ENCODE measurements at regions not wholly inside any gene's neighbourhood (a gene's known extent, or its start where the extent isn't known, plus 50 kb on each side); places are given as distances from the start of the nearest gene placed in this dataset.

DNA sequence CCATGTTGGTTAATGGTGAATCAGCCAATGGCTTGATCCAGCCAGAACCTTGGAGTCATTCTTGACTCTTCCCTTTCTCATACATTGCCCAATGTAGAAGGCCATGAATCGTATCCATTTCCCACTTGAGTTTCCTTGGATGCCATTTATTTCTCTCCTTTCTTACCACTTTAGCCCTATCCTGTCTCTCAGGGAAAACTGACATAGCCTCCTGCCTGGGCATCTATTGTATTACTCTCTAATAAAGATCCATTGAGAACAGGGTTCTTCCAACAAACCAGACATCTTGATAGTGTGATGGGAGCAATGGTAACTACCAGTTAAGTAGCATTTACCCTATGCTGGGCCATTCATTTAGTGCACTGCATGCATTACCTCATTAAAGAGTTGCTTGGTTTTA, 104.2 kb upstream of the CDH11 start:
- TF ChIP-seq POLR2A (IDR thresholded peaks at IDR 0.05; ENCODE audit: low read depth, low read length) = no peak
- FAIRE-seq (no peak), DNase-seq (ENCODE audit: insufficient read length, low spot score) (no peak)

DNA sequence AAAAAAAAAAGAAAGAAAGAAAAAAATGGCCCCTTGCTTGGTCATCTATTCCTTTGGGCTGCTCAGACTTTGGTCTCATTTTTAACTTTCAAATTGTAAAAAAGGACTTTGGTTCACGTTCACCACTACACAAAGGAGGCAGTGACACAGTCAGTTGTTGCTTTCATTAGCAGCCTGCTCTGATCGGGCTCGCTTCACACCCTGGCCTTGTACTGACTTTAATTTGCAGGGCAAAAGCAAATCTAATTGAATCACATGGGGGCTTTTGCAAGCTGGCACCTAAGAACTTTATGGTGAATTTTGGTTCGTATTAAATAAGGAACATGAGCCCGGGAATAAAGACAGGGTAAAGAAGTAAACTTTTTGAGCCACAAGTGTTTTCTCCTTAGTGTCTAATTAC, 103.6 kb upstream of the CDH11 start:
- no peak for TF ChIP-seq POLR2A (IDR thresholded peaks at IDR 0.05; ENCODE audit: low read depth, low read length)
- no peak for DNase-seq (ENCODE audit: insufficient read length, low spot score)
- no peak for FAIRE-seq

DNA sequence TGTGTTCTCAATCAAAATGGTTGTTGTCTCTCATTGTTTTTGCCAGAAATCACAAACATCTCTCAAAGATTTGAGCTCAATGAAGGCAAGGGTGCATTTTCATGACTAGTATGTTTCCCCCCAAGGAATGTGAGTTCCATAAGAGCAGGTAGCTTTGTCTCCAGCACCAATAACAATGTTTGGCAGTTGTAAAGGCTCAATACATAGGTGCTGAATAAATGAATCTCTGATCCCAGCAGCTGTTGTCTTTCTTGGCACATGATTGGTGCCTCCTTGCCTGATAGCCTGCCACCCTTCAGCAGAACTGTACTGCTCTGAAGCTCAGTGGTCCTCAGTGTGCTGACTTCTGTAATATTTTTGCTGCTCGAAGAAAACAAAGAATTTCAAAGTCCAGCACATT, 103.1 kb upstream of the CDH11 start:
- DNase-seq (ENCODE audit: insufficient read length, low spot score) = no peak
- no peak for TF ChIP-seq POLR2A (IDR thresholded peaks at IDR 0.05; ENCODE audit: low read depth, low read length)
- FAIRE-seq = no peak

DNA sequence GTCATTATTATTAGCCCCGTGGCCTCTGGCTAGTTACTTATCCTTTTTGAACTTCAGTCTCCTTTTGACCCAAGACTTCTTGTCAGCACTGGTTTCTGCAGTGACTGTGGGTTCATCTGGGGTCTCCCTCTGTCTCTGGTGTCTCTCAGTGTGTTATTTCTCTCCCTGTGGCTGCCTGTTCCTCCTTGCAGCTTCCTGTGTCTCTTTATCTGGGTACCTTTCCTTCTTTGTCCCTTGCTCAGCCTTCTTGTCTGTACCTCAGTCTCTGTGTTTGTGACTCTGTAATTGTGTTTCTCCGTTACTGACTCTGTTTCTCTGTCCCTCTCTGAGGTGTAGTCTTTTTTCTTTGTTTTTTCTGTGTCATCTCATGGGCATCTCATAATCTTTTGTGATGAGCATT, 102.6 kb upstream of the CDH11 start:
- TF ChIP-seq POLR2A (IDR thresholded peaks at IDR 0.05; ENCODE audit: low read depth, low read length) = no peak
- DNase-seq (ENCODE audit: insufficient read length, low spot score) = no peak
- no peak for FAIRE-seq

DNA sequence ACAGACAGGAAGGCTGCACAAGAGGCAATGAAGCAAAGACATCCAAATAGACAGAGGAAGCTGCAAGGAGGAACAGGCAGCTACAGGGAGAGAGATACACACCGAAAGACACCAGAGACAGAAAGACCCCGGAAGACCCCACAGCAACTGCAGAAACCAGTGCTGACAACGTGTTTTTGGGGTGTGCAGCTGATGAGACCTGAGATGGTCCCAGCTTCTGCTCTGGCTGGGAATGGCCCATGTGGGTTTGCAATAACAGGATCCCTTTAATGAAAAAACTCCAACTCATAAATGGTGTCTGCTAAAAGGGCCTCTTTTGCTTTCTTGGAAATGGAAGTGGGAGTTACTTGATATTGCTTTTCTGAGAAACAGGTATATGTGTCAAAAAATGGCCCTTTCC, 101.5 kb upstream of the CDH11 start:
- no peak for TF ChIP-seq POLR2A (IDR thresholded peaks at IDR 0.05; ENCODE audit: low read depth, low read length)
- DNase-seq (ENCODE audit: insufficient read length, low spot score) (no peak), FAIRE-seq (no peak)

DNA sequence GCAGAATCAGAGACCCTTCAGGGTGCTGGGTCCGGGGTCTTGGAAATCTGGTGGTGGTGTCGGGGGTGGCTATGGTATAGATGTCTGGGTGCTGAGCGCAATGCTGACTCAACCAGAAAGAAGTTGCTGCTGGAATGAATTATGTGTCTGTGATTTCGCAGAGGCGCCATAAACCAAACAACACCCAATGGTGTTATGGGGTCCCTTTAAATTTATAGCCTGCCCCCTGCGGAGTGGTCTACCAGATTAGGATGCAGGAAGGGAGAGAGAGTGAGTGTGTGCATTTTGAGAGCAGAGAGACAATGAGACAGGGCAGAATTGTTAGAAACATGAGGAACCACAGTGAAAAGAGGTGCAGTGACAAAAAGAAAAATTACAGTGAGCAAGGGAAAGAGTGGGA, 100.7 kb upstream of the CDH11 start:
- FAIRE-seq (no peak), DNase-seq (ENCODE audit: insufficient read length, low spot score) (no peak)
- no peak for TF ChIP-seq POLR2A (IDR thresholded peaks at IDR 0.05; ENCODE audit: low read depth, low read length)

DNA sequence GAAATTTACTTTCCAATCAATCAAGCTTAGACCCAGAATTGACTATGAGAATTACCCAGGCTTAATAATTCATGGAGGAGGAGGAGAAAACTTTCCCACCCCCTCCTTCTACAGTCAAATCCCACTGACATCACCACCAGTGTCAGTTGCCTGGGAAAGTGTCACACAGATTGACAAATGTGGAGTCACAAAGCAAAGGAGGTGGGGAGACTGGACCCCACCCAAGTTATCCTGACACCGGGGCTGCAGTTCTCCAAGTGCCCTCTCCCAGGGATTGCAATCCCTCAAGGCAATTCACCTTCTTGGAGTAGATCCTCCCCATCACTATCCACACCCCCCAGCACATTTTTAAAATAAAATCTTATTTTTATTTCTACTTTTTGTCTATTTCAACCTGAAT, 100.2 kb upstream of the CDH11 start:
- DNase-seq (ENCODE audit: insufficient read length, low spot score) = no peak
- no peak for FAIRE-seq
- TF ChIP-seq POLR2A (IDR thresholded peaks at IDR 0.05; ENCODE audit: low read depth, low read length) = no peak

DNA sequence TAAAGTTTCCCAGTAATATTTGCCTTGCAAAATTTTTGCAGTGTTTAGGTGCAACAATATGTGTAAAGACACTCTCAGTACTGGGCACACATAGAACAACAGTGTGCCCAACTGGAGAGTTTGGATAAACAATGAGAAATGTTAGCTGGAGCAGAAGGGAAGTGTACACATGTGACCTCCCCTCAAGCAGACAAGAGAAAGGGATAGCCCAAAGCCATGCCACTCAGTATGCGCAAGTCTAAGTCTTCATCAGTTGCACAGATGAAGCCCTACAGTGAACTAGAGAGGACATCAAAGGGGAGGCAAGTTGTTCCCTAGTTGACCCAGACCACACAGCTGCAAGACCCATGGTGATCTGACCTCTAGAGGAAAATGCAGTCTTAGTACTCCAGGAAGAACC, 97.9 kb upstream of the CDH11 start:
- DNase-seq (ENCODE audit: insufficient read length, low spot score) (no peak), FAIRE-seq (no peak)
- TF ChIP-seq POLR2A (IDR thresholded peaks at IDR 0.05; ENCODE audit: low read depth, low read length) = no peak

DNA sequence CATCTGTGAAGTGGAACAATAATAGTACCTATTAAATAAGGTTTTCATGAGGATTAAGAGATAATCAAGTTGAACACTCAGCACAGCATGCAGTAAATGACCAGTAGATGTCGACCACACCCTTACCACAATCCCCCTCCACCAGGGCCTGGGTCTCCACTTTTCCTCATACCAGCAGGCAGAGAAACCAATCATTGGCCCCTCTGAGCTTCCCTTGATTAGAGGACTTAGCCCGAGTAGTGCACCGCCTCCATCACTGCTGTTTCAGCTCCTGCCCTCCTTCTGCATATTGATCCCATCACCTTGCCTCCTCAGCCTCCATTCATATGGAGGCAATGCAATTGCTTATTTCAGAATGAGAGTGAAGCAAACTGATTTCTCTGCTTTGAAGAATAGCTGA, 96.5 kb upstream of the CDH11 start:
- DNase-seq (ENCODE audit: insufficient read length, low spot score) = no peak
- no peak for FAIRE-seq
- TF ChIP-seq POLR2A (IDR thresholded peaks at IDR 0.05; ENCODE audit: low read depth, low read length) = no peak

DNA sequence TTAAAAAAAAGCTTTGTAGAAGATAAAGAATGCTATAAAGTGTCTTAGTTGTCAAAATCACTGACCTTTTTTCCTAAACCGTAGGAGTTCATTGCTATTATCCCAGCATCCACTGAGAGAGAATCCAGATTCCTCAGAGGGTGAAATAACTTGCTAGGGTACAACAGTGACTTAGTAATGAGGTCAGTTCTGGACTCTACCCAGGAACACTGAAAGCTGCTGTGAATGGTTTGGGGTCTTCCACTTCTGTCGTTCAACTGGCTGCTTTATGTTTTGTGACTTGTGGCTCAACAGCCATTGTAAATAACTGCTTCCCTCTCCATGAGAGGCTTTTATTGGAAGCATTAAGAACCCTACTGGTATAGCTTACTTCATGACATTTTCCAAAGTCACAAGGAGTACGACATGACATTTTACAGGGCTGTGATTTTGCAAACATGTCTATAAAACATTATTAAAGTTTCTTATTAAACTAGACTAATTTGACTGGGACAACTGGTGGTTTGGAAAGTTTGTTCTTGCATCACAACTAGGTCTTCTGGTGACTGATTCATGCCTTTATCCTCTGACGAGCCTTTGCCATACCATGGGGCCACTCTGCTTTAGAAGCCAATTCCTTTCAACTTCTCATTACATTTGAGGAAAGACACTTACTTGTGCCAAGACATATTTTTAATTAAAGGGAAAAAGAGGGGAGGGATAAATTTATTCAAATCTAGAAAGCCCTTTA, 92.2 kb upstream of the CDH11 start:
- DNase-seq (ENCODE audit: insufficient read length, low spot score) (no peak), FAIRE-seq (no peak)
- no peak for TF ChIP-seq POLR2A (IDR thresholded peaks at IDR 0.05; ENCODE audit: low read depth, low read length)

DNA sequence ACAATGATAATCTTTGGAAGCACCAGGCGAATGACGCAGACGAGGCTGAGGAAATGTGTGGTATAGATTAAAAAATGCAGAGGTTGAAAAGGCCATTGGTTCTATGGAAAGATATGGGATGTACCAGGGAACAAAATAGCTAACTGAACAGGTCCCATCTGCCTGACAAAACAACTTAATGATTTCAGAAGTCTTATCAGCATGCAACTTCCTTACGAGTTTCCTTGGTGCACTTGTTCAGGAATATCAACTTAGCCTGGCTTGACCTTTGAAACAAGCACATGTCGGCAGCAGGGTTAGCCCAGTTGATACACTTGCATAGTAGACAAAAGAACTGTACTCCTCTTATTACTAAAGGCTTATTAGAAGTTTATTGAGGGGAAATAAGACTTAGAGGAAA, 90.9 kb upstream of the CDH11 start:
- FAIRE-seq (no peak), DNase-seq (ENCODE audit: insufficient read length, low spot score) (no peak)
- TF ChIP-seq POLR2A (IDR thresholded peaks at IDR 0.05; ENCODE audit: low read depth, low read length) = no peak

DNA sequence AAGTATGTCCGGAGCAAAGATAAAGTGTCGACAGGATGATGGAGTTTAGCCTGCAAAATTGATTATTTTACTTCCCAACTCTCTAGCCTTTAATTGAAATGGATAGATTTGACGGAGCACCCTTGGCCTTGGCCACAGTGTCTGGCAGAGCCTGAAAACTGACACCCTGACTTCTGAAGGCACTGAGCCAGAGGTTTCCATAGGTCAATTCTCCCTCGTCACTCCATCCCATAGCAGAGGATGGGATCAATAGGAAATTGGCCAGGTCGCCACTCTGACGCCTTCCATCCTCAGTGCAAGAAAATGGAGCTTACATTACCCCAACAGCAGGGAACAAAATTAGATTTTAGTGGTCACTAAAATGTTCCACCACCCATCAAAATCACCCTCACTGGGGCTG, 90.4 kb upstream of the CDH11 start:
- FAIRE-seq = no peak
- TF ChIP-seq POLR2A (IDR thresholded peaks at IDR 0.05; ENCODE audit: low read depth, low read length) = no peak
- no peak for DNase-seq (ENCODE audit: insufficient read length, low spot score)

DNA sequence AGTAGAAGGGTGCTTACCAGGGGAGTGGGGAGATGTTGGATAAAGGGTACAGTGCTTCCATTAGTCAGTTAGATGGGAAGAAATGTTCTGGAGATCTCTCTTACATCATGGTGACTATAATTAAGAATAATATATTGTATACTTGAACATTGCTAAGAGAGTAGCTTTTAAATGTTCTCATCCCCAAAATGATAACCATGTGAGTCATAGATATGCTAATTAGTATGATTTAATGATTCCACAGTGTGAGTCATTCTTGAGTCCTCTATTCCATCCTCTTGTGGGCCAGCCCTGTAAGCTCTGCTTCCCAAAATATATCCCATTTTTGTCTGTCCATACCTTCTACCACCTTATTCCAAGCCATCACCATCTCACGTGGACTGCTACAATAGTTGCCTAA, 80.6 kb upstream of the CDH11 start:
- FAIRE-seq = no peak
- TF ChIP-seq POLR2A (IDR thresholded peaks at IDR 0.05; ENCODE audit: low read depth, low read length) = no peak

DNA sequence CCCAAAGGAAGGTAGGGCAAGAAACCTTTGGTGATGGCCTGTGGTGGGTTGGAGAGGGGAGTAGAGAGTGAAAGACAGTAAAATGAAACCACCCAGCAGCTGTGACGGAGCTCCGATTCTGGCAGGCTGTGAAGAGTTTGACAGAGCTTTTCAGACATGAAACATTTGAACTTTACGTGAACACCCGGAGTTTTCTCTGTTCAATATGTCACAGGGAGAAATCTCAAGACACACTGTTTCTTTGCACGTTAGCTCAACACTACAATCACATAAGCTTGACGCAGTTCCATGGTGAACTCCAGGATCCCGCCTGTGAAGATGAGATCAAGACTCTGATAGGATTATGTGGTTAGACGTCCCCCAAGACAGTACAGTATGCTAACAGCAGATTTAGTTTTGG, 79.6 kb upstream of the CDH11 start:
- FAIRE-seq (no peak), DNase-seq (ENCODE audit: insufficient read length, low spot score) (no peak)
- no peak for TF ChIP-seq POLR2A (IDR thresholded peaks at IDR 0.05; ENCODE audit: low read depth, low read length)

More for the DNA sequence above, 80.6 kb upstream of the CDH11 start:
- DNase-seq (ENCODE audit: insufficient read length, low spot score) = no peak

DNA sequence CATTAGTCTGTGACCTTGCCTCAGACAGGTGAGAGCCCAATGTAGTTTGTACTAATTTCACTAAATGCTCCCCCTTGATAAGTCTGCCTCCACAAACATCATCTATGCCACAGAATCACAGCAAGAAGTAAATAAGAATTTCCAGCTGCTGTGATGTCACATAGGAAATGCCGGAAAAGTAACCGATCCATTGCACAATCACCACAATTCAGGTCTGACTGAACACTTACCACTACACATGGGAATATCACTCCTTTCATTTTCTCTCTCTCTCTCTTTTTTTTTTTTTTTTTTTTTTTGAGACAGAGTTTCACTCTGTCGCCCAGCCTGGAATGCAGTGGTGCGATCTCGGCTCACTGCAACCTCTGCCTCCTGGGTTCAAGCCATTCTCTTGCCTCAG, 79.0 kb upstream of the CDH11 start:
- FAIRE-seq (no peak), DNase-seq (ENCODE audit: insufficient read length, low spot score) (no peak)
- no peak for TF ChIP-seq POLR2A (IDR thresholded peaks at IDR 0.05; ENCODE audit: low read depth, low read length)

Data from H54 (cell line).